SU-DHL-6 (cell line): ENCODE measurements at regions not wholly inside any gene's neighbourhood (a gene's known extent, or its start where the extent isn't known, plus 50 kb on each side); places are given as distances from the start of the nearest gene placed in this dataset.

ENCODE experiments used
- CTCF ChIP-seq: fragments of 200-600 bp; sonication (generic); IDR thresholded peaks from one replicate; pipeline ENCODE4 v1.5.1; 2017; ENCODE audit warnings: antibody characterized with exemption, mild to moderate bottlenecking, low read length, moderate library complexity; ENCODE audit not compliant: insufficient read depth, poor library complexity, severe bottlenecking
- EZH2phosphoT487 ChIP-seq: fragments of 200-600 bp; sonication (generic), shearing (Covaris generic); conservative IDR thresholded peaks from 2 replicates; pipeline ENCODE4 v1.6.1; 2018; ENCODE audit warnings: mild to moderate bottlenecking, antibody characterized with exemption, low read length, moderate library complexity, mixed read lengths

GRCh38 chr15:93250209-93250608, 161.2 kb upstream of the RGMA start:
- TF ChIP-seq CTCF (no peak), EZH2phosphoT487 (no peak)
